Activated CD4-positive, alpha-beta T cell treated with anti-CD3 and anti-CD28 coated beads, Interleukin-2, amount 50 U/mL, for 16 hours (primary cell): ENCODE measurements at regions not wholly inside any gene's neighbourhood (a gene's known extent, or its start where the extent isn't known, plus 50 kb on each side); places are given as distances from the start of the nearest gene placed in this dataset.
A peak's percentile ranks its signal among the peaks of the same experiment; 100 is the strongest.
"Not testable (repeated sequence)": the region's sequence is repeated elsewhere in the genome, so short reads cannot be mapped to it uniquely, and the experiment has no call there.

Experiments
- DNase-seq: peaks from one replicate; pipeline ENCODE4 v3.0.0-alpha.2; 2020

- no peak for DNase-seq
Measured at GRCh38 chr6:150684161-150684560, 84.5 kb downstream of the PLEKHG1 start.

- DNase-seq, result no peak
Measured at GRCh38 chr6:150684714-150685459, 85.2 kb downstream of the PLEKHG1 start.

GRCh38 chr6:150685860-150686259 is 86.2 kb downstream of the PLEKHG1 start:
- DNase-seq, result peak; percentile 45

DNA sequence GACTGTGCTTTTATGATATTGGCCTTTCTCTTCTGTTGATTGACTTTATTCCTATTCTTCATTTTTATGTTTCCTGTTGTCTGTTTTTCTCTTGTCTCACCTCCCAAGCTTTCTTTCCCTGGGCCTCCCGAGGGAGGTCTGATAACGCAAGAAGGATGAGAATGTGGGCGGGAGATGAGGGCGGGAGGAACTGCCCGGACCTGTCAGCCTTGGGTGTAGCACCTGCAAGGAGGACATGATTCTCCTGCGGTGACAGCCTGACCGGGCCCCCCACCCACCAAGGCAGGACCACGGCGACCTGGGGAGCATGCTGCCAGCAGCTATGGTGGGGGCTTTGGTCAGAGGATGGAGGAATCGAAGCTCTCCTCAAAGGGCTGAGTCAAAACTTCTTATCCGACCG is 86.9 kb downstream of the PLEKHG1 start:
- DNase-seq, result no peak

DNA sequence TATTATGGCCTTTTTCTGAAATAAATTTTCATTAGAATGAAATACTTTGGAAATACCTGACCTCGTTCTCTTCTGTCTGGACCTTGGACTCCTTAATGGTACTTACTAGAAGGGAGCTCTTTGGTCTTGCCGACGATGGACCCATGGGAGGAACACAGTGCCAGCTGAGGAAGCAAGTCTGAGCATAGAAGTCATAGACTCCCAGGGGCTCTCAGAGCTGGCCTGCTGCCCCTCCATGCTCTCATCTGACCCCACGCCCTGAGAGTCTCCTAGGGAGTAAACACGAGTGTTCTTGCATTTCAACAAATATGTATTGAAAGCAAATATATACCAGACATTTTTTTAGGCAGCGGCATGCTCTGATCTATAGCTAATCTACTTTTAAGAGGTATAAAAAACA is 87.8 kb downstream of the PLEKHG1 start:
- DNase-seq, result no peak

DNA sequence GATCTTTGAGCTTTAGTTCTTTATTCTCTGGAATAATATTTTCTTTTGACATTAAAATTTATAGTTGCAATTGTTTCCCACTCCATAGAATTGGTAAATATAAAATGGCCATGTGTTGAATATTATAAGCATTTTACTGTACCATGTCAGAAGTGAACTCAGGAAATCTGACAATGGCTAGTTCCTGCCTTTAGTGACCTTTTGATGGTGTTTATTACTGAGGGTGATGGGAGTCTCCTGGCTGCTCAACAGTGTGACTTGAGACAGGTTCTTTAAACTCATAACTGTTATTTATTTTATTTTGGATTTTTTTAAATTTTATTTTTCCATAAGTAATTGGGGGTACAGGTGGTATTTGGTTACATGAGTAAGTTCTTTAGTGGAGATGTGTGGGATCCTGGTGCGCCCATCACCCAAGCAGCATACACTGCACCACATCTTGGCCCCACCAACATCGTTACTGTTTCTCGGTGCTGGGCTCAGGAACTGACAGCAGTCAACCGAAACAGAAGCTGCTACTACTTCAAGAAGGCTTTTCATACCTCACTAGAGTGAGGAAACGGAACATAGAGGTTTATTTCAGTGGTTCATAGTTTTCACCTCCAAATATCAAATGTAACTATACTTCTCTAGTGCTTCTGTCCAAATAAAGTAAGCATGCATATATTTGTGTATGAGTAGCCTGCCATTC is 90.4 kb downstream of the PLEKHG1 start:
- DNase-seq, result no peak

GRCh38 chr6:150690681-150691080 is 91.0 kb downstream of the PLEKHG1 start:
- no peak for DNase-seq

DNA sequence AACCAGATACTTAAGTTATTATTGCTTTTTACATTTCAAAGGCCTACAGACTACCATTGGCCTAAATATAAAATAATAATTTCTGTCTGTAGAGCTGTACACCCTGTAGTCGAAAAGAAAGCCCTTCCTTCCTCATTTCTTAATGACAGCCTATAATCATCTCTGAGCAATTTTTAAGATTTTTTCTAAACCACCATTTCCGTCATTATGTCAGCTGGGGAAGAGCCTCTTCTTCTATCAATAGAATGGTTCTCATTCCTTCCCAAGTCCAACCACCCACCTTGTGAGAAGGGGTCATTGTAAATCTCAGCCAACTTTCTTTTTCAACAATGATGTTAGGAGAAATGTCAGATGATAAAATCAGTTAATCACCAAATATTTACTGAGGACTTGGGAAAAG is 91.8 kb downstream of the PLEKHG1 start:
- no peak for DNase-seq

DNA sequence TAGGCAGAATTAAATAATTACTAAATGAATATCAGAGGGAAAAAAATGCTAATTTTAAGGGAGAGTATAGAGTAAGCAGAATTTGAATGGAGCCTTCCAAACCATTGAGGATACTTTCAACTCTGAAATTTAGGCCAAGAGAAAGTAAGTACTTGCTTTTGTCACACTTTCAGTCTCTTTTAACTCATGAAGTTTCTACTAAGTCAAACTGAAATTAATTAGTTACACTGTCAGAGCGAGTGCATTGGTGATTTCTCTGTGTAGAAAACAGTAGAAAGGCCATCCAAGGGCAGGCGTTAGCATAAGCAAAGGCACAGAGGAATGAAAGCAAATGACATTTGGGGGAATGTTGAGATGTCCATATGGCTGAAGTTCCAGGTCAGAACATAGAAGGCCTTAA is 92.9 kb downstream of the PLEKHG1 start:
- DNase-seq, result no peak

DNA sequence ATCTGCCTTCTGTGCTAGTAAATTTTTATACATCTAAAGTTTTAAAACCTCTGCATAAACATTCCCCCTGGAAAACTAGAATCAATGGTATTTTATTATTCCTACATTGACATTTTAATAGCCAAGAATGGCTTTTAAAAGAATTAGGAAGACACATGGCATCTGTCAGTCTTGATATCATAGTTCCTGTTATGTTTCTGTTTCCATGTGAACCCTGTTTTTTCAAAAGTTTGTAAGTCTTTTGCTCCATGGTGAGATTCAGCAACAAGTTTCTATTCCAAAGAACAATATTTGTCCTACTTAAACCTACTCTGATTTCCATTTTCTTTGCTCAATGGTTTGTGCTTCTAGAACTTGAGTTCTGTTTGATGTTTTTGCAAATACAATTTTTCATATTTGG is 95.2 kb downstream of the PLEKHG1 start:
- no peak for DNase-seq

DNA sequence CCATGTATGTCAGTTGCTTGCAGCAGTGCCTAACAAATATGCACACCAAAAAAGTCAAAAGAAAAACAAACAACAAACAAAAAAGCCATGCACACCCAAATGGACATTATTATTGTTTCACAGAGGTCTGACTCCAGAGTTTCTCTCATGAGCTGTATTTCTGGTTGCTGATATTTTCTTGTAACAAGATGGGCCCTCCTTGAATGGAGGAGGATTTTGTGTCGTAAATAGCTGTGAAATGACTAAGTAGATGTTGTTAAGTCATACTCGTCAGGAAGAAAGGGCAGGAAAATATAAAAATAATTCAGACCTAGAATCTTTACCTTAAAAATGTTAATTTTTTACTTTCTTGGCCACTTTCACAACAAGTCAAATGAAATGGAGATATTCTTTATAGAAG is 96.0 kb downstream of the PLEKHG1 start:
- DNase-seq, result no peak

DNA sequence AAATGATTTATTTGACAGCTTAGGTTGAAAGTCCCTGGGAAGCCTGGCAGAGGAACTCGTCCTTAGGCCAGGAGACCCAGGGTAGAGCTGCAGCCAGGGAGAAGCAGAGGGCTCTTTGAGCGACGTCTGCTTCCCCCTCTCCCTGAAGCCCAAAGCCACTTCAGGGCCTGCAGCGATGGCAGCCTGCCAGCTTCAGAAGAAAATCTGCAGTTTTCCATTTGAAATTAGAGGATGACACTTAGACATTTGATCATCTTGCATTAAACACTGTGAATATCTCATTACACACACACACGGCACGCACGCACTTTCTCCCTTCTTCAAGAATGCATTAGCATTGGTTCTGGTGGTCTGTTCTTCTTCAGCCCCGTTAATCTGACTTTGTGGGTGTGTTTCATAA is 96.5 kb downstream of the PLEKHG1 start:
- DNase-seq, result no peak

GRCh38 chr6:150696918-150697317 is 97.2 kb downstream of the PLEKHG1 start:
- not testable (repeated sequence) for DNase-seq

DNA sequence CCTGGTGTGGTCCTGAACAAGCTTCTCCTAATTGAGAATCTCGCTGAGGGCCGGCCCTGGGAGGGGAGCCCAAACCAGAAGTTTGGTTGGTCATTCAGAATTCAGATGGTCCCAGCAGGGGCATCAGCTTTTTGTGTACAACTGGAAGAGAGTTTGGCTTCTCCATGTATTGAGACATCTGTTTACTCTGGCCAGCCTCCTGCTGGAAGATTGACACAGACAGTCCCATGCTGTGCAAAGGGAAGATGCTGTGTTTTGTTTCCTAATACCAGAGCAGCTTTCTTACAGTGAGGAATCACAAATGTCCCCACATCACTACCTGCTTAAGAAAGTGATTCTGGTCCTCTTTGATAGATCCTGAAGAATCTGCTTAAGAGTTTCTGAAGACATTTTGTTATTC is 97.8 kb downstream of the PLEKHG1 start:
- no peak for DNase-seq

GRCh38 chr6:150698391-150698790 is 98.7 kb downstream of the PLEKHG1 start:
- no peak for DNase-seq

DNA sequence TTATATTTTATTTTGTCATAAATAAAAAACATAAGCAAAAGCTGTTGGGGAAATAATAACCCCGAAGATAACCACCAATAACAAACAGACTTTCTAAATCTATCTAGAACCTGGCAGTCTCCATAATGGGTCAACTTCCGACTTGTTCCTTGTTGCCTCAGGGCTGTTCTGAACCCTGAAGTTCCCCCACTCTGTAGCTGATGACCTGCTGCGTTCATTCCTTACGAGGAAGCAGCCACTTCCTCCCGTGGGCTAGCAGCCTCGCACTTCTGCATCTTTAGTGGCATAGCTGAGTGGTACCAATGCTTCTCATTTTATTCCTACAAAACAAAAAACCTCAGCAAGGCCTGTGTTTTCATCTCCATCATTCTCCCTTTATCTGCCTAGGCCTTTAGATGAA is 103.0 kb downstream of the PLEKHG1 start:
- no peak for DNase-seq

DNA sequence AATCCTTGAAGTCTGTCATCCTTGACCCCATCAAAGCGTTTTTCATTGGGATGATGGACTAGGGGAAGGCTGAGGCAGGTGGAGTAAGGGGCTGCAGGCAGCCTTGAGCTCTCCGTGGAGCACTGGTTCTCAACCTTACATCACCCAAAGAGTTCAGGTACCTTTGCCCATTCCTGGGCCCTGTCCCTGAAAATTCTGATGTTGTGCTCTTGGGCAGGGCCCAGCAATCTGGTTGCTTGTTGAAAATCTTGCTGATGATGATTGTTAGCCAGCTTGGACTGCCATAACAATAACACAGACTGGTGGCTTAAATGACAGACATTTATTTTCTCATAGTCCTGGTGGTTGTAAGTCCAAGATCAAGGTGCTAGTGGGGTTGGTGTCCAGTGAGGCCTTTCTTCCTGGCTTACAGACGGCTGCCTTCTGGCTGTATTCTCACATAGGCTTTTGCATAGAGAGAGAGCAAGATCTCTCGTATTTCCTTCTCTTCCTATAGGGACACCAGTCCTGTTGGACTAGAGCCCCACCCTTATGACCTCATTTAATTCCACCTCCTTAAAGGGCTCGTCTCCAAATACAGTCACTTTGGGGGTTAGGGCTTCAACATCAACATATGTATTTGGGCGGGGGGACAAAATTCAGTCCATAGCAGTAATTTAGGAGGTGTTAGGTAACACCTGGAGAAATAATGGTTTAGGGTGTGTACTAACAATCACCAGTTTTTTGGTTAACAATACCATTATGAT is 104.9 kb downstream of the PLEKHG1 start:
- DNase-seq, result no peak

- no peak for DNase-seq
Measured at GRCh38 chr6:150705392-150705791, 105.7 kb downstream of the PLEKHG1 start.

DNA sequence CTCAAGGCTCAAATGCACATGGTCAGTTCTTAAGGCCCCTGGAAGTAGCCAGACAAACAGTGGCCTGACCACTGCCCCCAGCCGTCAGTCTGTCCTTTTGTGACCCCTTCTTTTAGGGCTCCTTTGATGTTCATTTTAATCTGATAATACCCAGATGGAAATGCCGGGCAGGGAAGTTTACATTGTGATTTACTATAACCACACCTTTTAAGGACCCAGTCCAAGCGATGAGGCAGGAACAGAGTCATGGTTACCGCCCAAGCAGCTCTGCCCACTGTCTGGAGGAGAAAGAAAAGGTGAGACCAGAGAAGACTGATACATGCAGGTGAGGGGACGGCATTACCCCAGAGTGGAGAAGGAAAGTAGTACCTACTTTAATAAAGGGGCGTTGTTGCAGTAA is 110.6 kb downstream of the PLEKHG1 start:
- no peak for DNase-seq

DNA sequence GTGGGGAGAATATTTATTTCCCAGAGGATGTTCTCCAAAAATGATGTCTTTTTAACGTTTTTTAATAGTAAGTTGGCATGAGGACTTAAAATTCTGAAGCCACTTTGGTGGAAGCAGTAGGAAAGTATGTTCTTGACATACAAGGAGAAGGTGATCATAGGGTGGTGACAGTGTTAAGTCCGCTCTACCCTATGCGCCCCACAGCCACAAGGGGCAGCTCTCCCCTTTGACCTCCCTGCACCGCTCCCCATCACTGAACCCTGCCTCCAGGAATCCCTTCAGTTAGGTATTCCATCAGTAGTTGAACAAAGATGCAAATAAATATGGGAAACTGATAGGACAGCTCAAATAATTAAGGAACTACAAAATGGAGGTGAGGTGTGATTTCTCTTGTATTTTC is 111.4 kb downstream of the PLEKHG1 start:
- DNase-seq, result no peak

- DNase-seq, result no peak
Measured at GRCh38 chr6:150711584-150712504, 112.2 kb downstream of the PLEKHG1 start.

- no peak for DNase-seq
Measured at GRCh38 chr6:150712505-150713252, 113.0 kb downstream of the PLEKHG1 start.
